Transverse colon (tissue), 4 donors: ENCODE measurements at regions not wholly inside any gene's neighbourhood (a gene's known extent, or its start where the extent isn't known, plus 50 kb on each side); places are given as distances from the start of the nearest gene placed in this dataset.

Experiments used
- DNase-seq: peaks from one replicate; pipeline ENCODE4 v3.0.0-alpha.2; 2019
- H3K27ac ChIP-seq, 4 donors: fragments of 200-600 bp; sonication (generic); 2 replicates each; pipeline ENCODE4 v1.5.1; 2016 to 2018; ENCODE audit warnings: inconsistent platforms in 4 of 4
- H3K27me3 ChIP-seq: fragments of 200-600 bp; sonication (generic); 2 replicates; pipeline ENCODE4 v1.5.1; 2017; ENCODE audit warnings: inconsistent platforms
- H3K36me3 ChIP-seq, 4 donors: fragments of 200-600 bp; sonication (generic); 2 replicates each; pipeline ENCODE4 v1.5.1; 2017 to 2019; ENCODE audit warnings: inconsistent platforms in 4 of 4
- H3K4me1 ChIP-seq, 4 donors: fragments of 200-600 bp; sonication (generic); 2 replicates each; pipeline ENCODE4 v1.5.1; 2017 to 2020; ENCODE audit warnings: inconsistent platforms in 4 of 4
- H3K4me3 ChIP-seq, 4 donors: fragments of 200-600 bp; sonication (generic); 1 replicate in 1 of 4; 2 replicates in 3 of 4; pipeline versions ENCODE4 v1.5.1 to v1.6.1; 2017 to 2019; ENCODE audit warnings: inconsistent platforms in 4 of 4
- H3K9me3 ChIP-seq, 2 donors: fragments of 200-600 bp; sonication (generic); 2 replicates each; pipeline ENCODE4 v1.5.1; 2017 to 2019; ENCODE audit warnings: inconsistent platforms in 2 of 2
- EP300 ChIP-seq: sonication (generic); formaldehyde crosslinking; IDR thresholded peaks from one replicate; pipeline ENCODE4 v1.6.1; 2017; ENCODE audit warnings: antibody characterized with exemption, low read depth
- POLR2A ChIP-seq: fragments of 450-650 bp; IDR thresholded peaks from one replicate; pipeline ENCODE4 v1.6.1; 2016; ENCODE audit warnings: antibody characterized with exemption, mild to moderate bottlenecking, moderate library complexity
- POLR2AphosphoS5 ChIP-seq, 3 donors: sonication (generic); formaldehyde crosslinking; IDR thresholded peaks; one replicate each; pipeline ENCODE4 v1.6.1; 2016; ENCODE audit warnings: antibody characterized with exemption in 3 of 3
- WGBS, 2 donors: methylation state at CpG; one replicate each; pipeline ENCODE4 v1.1.5; 2018; ENCODE audit warnings: low coverage in 1 of 2; 5-methylcytosine and 5-hydroxymethylcytosine counted together
- in situ Hi-C, 4 donors: fragments of 200-750 bp; cut with MboI; loops; one replicate each; pipeline versions ENCODE4 v1.15.0 to v1.15.1; 2017; ENCODE audit warnings: low sequenced_read_pairs in 3 of 4, low pct_ligation_motif_present in 1 of 4, low pct_unique_long_range_greater_than_20kb in 1 of 4
- intact Hi-C: fragments of 100-400 bp; cut with DNase I; formaldehyde crosslinking; loops from one replicate; pipeline ENCODE4 v1.15.1; 2023; ENCODE audit warnings: low total_unique reads
- TF ChIP-seq, protein P1 (sequence below), 5 experiments: fragments of 200-600 bp in 3 of 5; fragments of 450-650 bp in 2 of 5; sonication (generic) in 3 of 5; IDR thresholded peaks; 1 replicate in 2 of 5; 2 replicates in 3 of 5; pipeline ENCODE4 v1.5.1; 2016 to 2017; ENCODE audit warnings: antibody characterized with exemption in 5 of 5, inconsistent platforms in 3 of 5, mild to moderate bottlenecking in 2 of 5, moderate library complexity in 1 of 5

DNA sequence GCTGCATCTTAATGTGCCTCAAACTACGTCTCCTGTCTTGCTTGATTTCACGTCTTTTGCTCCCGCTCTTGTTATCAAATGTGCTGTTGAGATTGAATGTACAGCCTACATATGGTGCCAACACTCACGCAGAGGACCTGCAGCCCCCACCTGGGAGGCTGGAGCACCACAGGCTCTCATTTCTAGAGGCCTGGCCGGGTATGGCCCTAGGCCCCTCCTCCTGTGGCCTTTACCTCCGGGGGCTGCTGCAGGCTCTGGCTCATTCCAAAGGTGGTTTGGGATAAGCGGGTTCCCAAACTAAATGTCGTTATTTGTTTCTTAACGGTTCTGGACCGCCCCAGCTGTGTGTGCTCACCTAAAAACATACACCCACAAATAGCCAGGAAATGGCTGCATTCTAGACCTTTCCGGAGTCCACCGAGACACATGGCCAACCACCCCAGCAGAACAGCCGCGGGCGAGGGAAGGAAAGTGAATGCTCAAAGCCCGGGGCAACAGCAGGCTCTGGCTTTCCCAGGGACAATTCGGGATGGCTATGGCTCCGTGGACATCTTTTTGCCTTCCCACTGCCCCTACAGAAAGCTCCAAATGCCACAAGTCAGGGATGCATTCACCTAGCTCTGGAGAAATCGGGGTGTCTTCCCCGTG, 105.9 kb downstream of the ENGASE start:
- 80% methylated on average over 20 of the region's 20 CpGs; no CpG with 5 or more reads in 1 of the 2 donors for WGBS, 2 donors
- TF ChIP-seq EP300 (no peak), POLR2A (no peak), POLR2AphosphoS5 (IDR thresholded peaks at IDR 0.05) (no peak)
- TF ChIP-seq, protein P1, sequence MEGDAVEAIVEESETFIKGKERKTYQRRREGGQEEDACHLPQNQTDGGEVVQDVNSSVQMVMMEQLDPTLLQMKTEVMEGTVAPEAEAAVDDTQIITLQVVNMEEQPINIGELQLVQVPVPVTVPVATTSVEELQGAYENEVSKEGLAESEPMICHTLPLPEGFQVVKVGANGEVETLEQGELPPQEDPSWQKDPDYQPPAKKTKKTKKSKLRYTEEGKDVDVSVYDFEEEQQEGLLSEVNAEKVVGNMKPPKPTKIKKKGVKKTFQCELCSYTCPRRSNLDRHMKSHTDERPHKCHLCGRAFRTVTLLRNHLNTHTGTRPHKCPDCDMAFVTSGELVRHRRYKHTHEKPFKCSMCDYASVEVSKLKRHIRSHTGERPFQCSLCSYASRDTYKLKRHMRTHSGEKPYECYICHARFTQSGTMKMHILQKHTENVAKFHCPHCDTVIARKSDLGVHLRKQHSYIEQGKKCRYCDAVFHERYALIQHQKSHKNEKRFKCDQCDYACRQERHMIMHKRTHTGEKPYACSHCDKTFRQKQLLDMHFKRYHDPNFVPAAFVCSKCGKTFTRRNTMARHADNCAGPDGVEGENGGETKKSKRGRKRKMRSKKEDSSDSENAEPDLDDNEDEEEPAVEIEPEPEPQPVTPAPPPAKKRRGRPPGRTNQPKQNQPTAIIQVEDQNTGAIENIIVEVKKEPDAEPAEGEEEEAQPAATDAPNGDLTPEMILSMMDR (IDR thresholded peaks at IDR 0.05) = no peak

DNA sequence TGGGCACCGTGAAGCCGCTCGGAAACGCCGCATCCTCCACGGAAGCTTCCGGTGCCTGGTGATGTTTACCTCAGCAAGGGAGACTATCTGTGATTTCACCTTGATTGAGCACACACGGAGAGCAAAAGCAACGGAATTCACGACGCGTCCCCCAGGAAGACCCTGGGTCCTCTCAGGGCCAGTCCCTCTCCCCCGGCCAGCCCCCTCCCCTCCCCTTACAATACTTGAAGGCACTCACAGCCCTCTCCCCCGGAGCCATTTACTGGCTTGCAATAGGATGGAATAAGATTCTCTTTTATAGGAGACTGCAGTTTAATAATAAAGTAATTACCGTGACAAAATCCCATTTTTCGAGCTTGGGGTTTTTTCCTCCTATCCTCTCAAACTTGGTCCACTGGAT, 104.7 kb downstream of the ENGASE start:
- WGBS, 2 donors = 80 to 84% methylated on average over 1 to 16 of the region's 16 CpGs
- no peak for DNase-seq
- intact Hi-C loops (no loop called here), in situ Hi-C loops (no loop called here)
- peaks cover 28% of the 10 kb centered on the region for H3K27me3 ChIP-seq
- H3K36me3 ChIP-seq = no peaks in the 10 kb centered on the region
- H3K9me3 ChIP-seq = no peaks in the 10 kb centered on the region
- H3K4me3 ChIP-seq = no peak overlapping the region
- H3K27ac ChIP-seq = no peak overlapping the region
- TF ChIP-seq EP300 (no peak), POLR2AphosphoS5 (IDR thresholded peaks at IDR 0.05) (no peak), POLR2A (no peak)
- TF ChIP-seq, protein P1 (IDR thresholded peaks at IDR 0.05) = no peak
- peaks cover 0 to 6% (median 0%) of the 10 kb centered on the region in 4 donors for H3K4me1 ChIP-seq

More for the DNA sequence above, 105.9 kb downstream of the ENGASE start:
- intact Hi-C loops = no loop called here
- H3K27ac ChIP-seq = no peak overlapping the region
- H3K4me1 ChIP-seq = peaks cover 0 to 6% (median 0%) of the 10 kb centered on the region in 4 donors
- DNase-seq = no peak
- H3K9me3 ChIP-seq = no peaks in the 10 kb centered on the region
- H3K36me3 ChIP-seq = no peaks in the 10 kb centered on the region
- no peak overlapping the region for H3K4me3 ChIP-seq
- in situ Hi-C loops = no loop called here
- H3K27me3 ChIP-seq = peaks cover 39% of the 10 kb centered on the region

DNA sequence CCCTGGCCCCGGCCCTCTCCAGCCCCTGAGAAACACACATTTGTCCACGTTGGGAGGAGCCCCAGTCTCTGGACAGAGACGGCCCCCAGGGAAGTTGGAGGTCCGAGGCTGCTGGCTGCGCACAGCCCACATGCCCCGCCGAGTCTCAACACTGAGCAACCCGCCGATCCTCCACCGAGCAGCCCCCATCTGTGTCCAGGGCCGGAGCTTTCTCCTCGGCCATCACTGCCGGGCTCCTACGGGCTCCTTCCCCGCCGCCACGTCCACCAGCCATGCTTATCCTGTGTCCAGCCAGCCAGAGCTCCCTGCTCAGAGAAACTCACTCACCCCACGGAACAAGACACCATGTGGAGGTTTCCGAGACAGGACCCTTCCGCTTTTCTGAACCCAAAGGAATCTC, 103.3 kb downstream of the ENGASE start:
- intact Hi-C loops (no loop called here), in situ Hi-C loops (no loop called here)
- WGBS, 2 donors = 75% methylated on average over 20 of the region's 20 CpGs; no CpG with 5 or more reads in 1 of the 2 donors
- H3K4me3 ChIP-seq = no peak overlapping the region
- no peaks in the 10 kb centered on the region for H3K36me3 ChIP-seq
- TF ChIP-seq POLR2A (no peak), EP300 (no peak), POLR2AphosphoS5 (IDR thresholded peaks at IDR 0.05) (no peak)
- TF ChIP-seq, protein P1 (IDR thresholded peaks at IDR 0.05) = no peak
- H3K9me3 ChIP-seq = no peaks in the 10 kb centered on the region
- H3K27ac ChIP-seq = no peak overlapping the region
- no peaks in the 10 kb centered on the region for H3K4me1 ChIP-seq
- peaks cover 15% of the 10 kb centered on the region for H3K27me3 ChIP-seq
- no peak for DNase-seq

DNA sequence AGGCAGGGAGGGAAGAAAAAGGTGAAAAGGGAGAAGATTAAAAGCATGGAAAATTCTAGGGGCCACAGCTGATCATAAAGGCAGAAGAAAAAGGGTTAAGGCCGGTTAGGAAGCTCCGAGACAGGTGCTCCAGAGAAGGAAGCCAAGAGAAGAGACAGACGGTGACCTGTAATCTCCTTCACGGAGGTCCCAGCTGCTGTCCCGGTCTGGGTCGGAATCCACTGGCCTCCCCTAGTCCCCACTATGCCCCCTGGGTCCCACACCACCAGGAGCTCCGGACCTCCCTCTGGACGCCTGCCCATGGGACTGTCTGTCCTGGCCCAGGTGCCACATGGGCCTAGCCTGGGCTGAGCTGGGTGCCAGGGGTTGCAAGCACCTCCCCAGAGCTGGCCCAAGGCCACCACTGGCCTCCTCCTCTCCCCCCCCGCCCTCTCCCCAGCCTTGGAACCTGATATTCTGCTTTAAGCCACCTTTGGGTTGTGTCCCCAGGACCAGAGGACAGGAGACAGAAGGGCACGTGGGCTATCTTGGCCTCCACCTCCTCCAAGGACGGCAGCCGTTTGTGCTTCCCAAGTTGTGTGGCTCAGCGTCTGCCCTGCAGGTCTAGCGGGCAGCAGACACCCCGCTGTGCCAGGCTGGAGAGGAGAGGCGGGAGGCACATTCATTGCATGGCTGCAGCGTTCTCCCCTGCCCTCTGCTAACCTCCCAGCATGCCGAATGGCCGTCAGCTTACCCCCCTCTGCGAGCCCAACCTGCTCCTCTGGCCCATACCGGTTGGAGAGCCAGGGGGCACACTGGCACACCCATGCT, 102.4 kb downstream of the ENGASE start:
- H3K4me3 ChIP-seq = no peak overlapping the region
- H3K27ac ChIP-seq = no peak overlapping the region
- H3K4me1 ChIP-seq = no peaks in the 10 kb centered on the region
- intact Hi-C loops (no loop called here), in situ Hi-C loops (no loop called here)
- H3K9me3 ChIP-seq = no peaks in the 10 kb centered on the region
- peaks cover 6% of the 10 kb centered on the region for H3K27me3 ChIP-seq
- no peaks in the 10 kb centered on the region for H3K36me3 ChIP-seq
- WGBS, 2 donors = 52 to 61% methylated on average over 8 to 15 of the region's 21 CpGs
- no peak for DNase-seq
- no peak for TF ChIP-seq POLR2AphosphoS5 (IDR thresholded peaks at IDR 0.05)
- TF ChIP-seq POLR2A = no peak
- TF ChIP-seq EP300 = no peak
- TF ChIP-seq, protein P1 (IDR thresholded peaks at IDR 0.05) = no peak
